MM.1S (cell line): ENCODE measurements at regions not wholly inside any gene's neighbourhood (a gene's known extent, or its start where the extent isn't known, plus 50 kb on each side); places are given as distances from the start of the nearest gene placed in this dataset.

ENCODE experiments used
- DNase-seq: peaks from one replicate; pipeline ENCODE4 v3.0.0-alpha.2; 2015
- H2AFZ ChIP-seq: fragments of 300-600 bp; sonication (generic); 2 replicates; pipeline ENCODE4 v1.6.0; 2016; ENCODE audit warnings: antibody characterized with exemption, low read length
- H3F3A ChIP-seq: fragments of 300-600 bp; sonication (generic); 2 replicates; pipeline ENCODE4 v1.6.1; 2016; ENCODE audit warnings: mild to moderate bottlenecking, antibody characterized with exemption, low read length, moderate library complexity, mixed read lengths; ENCODE audit not compliant: insufficient read depth
- H3K27ac ChIP-seq: fragments of 300-600 bp; sonication (generic); 2 replicates; pipeline ENCODE4 v1.5.1; 2016; ENCODE audit warnings: mild to moderate bottlenecking, low read length
- H3K27me3 ChIP-seq: fragments of 300-600 bp; sonication (generic); replicated peaks from 2 replicates; pipeline ENCODE4 v1.6.0; 2016; ENCODE audit warnings: low read length; ENCODE audit not compliant: insufficient read depth
- H3K36me3 ChIP-seq: fragments of 300-600 bp; sonication (generic); replicated peaks from 2 replicates; pipeline ENCODE4 v1.6.1; 2016; ENCODE audit warnings: mild to moderate bottlenecking, low read length, mixed read lengths; ENCODE audit not compliant: insufficient read depth
- H3K4me1 ChIP-seq: fragments of 300-600 bp; sonication (generic); 2 replicates; pipeline ENCODE4 v1.6.1; 2016; ENCODE audit warnings: low read length, mixed read lengths
- H3K4me2 ChIP-seq: fragments of 300-600 bp; sonication (generic); 2 replicates; pipeline ENCODE4 v1.6.0; 2016; ENCODE audit warnings: low read depth, low read length
- H3K4me3 ChIP-seq: fragments of 300-600 bp; sonication (generic); 2 replicates; pipeline ENCODE4 v1.5.1; 2016; ENCODE audit warnings: low read length, mixed read lengths
- H3K79me2 ChIP-seq: fragments of 300-600 bp; sonication (generic); 2 replicates; pipeline ENCODE4 v1.6.1; 2016; ENCODE audit warnings: mixed run types, low read length, mixed read lengths
- H3K9ac ChIP-seq: fragments of 300-600 bp; sonication (generic); 2 replicates; pipeline ENCODE4 v1.6.1; 2016; ENCODE audit warnings: low read length, mixed read lengths
- H3K9me2 ChIP-seq: fragments of 300-600 bp; sonication (generic); replicated peaks from 2 replicates; pipeline ENCODE4 v1.6.1; 2016; ENCODE audit warnings: mild to moderate bottlenecking, low read length, mixed read lengths; ENCODE audit not compliant: insufficient read depth
- H3K9me3 ChIP-seq: fragments of 300-600 bp; sonication (generic); replicated peaks from 2 replicates; pipeline ENCODE4 v1.6.1; 2016; ENCODE audit warnings: mild to moderate bottlenecking, low read length, mixed read lengths; ENCODE audit not compliant: insufficient read depth
- H4K20me1 ChIP-seq: fragments of 300-600 bp; sonication (generic); 2 replicates; pipeline ENCODE4 v1.6.1; 2016; ENCODE audit warnings: mild to moderate bottlenecking, low read length, moderate library complexity, mixed read lengths; ENCODE audit not compliant: insufficient read depth
- CTCF ChIP-seq: fragments of 300-600 bp; sonication (generic); IDR thresholded peaks from 2 replicates; pipeline ENCODE4 v1.5.1; 2016; ENCODE audit warnings: antibody characterized with exemption, low read length, mixed read lengths
- EZH2 ChIP-seq: fragments of 300-600 bp; sonication (generic); optimal IDR thresholded peaks from 2 replicates; pipeline ENCODE3; 2017; ENCODE audit warnings: low read depth, mild to moderate bottlenecking, antibody characterized with exemption, low read length, mixed read lengths
- EZH2phosphoT487 ChIP-seq: fragments of 300-600 bp; sonication (generic); IDR thresholded peaks from 2 replicates; pipeline ENCODE4 v1.6.1; 2018; ENCODE audit warnings: antibody characterized with exemption, low read length

- Histone ChIP-seq H3K36me3 (no peaks in the 10 kb centered on the region), H3F3A (no peaks in the 10 kb centered on the region), H3K4me1 (no peaks in the 10 kb centered on the region), H3K9ac (no peak overlapping the region), H3K79me2 (no peaks in the 10 kb centered on the region), H3K4me2 (no peak overlapping the region), H3K27ac (no peak overlapping the region), H3K9me3 (no peaks in the 10 kb centered on the region), H3K9me2 (no peaks in the 10 kb centered on the region), H4K20me1 (no peaks in the 10 kb centered on the region), H3K27me3 (no peaks in the 10 kb centered on the region), H3K4me3 (no peak overlapping the region), H2AFZ (no peak overlapping the region)
- TF ChIP-seq EZH2 (no peak), CTCF (no peak), EZH2phosphoT487 (no peak)
- no peak for DNase-seq
These were observed 119.7 kb downstream of the PPIAL4G start for GRCh38 chr1:148363439-148363810.

- Histone ChIP-seq H3K4me3 (no peak overlapping the region), H3K27ac (no peak overlapping the region), H3K4me2 (no peak overlapping the region), H2AFZ (no peak overlapping the region), H3K9ac (no peak overlapping the region), H3K27me3 (no peaks in the 10 kb centered on the region), H3F3A (no peaks in the 10 kb centered on the region), H3K9me2 (no peaks in the 10 kb centered on the region), H3K4me1 (no peaks in the 10 kb centered on the region), H3K9me3 (no peaks in the 10 kb centered on the region), H3K79me2 (no peaks in the 10 kb centered on the region), H3K36me3 (no peaks in the 10 kb centered on the region), H4K20me1 (no peaks in the 10 kb centered on the region)
- DNase-seq = no peak
- TF ChIP-seq EZH2 (no peak), EZH2phosphoT487 (no peak), CTCF (no peak)
These were observed 120.3 kb downstream of the PPIAL4G start for GRCh38 chr1:148362626-148363438.

GRCh38 chr1:148362216-148362611 lies 120.9 kb downstream of the PPIAL4G start:
- H3K4me3 ChIP-seq = no peak overlapping the region
- H3K27me3 ChIP-seq = no peaks in the 10 kb centered on the region
- H3K36me3 ChIP-seq = no peaks in the 10 kb centered on the region
- H3F3A ChIP-seq = no peaks in the 10 kb centered on the region
- H2AFZ ChIP-seq = no peak overlapping the region
- H4K20me1 ChIP-seq = no peaks in the 10 kb centered on the region
- DNase-seq = no peak
- no peaks in the 10 kb centered on the region for H3K9me2 ChIP-seq
- H3K9me3 ChIP-seq = no peaks in the 10 kb centered on the region
- TF ChIP-seq EZH2phosphoT487 = no peak
- TF ChIP-seq CTCF = no peak
- TF ChIP-seq EZH2 = no peak
- H3K79me2 ChIP-seq = no peaks in the 10 kb centered on the region
- H3K4me1 ChIP-seq = no peaks in the 10 kb centered on the region
- no peak overlapping the region for H3K27ac ChIP-seq
- H3K4me2 ChIP-seq = no peak overlapping the region
- H3K9ac ChIP-seq = no peak overlapping the region
